ENCODE measurements at regions not wholly inside any gene's neighbourhood (a gene's known extent, or its start where the extent isn't known, plus 50 kb on each side); places are given as distances from the start of the nearest gene placed in this dataset.
"Not testable (repeated sequence)": the region's sequence is repeated elsewhere in the genome, so short reads cannot be mapped to it uniquely, and the experiment has no call there.

GRCh38 chr12:24352363-24352762 lies 402.9 kb upstream of the SOX5 start:
- ChIA-PET POLR2A (no interaction called here), CTCF (no interaction called here)

DNA sequence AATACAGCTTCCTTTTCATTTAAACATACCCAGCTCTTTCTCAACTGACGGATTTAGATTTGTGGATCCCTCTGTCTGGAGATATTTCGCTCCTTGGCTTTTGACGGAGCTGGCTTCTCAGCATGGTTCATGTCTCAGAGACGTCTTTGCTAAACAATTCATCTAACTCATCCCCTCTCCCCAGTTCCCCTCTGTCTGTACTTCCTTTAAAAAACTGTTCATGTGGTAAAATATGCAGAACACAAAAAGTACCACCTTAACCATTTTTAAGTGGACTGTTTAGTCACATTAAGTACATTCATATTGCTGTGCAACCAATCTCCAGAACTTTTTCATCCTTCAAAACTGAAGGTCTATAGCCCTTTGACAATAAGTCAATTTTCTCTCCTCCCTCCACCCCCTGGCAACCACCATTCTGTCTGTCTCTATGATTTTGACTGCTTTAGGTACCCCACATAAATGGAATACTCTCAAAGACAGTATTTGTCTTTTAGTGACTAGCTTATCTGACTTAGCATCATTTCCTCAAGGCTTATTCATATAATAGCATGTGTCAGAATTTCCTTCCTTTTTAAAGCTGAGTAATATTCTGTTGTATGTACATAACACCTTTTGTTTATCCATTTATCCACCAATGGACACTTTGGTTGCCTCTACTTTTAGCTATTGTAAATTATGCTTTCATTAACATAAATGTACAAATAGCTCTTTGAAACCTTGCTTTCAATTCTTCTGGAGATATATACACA lies 399.8 kb upstream of the SOX5 start:
- ChIA-PET POLR2A (no interaction called here), CTCF (no interaction called here)

- POLR2A ChIA-PET, CTCF ChIA-PET: not testable (repeated sequence)
Measured at GRCh38 chr12:24348180-24348579, 398.7 kb upstream of the SOX5 start.

- ChIA-PET CTCF (no interaction called here), POLR2A (no interaction called here)
Measured at GRCh38 chr12:24328261-24328660, 378.8 kb upstream of the SOX5 start.

DNA sequence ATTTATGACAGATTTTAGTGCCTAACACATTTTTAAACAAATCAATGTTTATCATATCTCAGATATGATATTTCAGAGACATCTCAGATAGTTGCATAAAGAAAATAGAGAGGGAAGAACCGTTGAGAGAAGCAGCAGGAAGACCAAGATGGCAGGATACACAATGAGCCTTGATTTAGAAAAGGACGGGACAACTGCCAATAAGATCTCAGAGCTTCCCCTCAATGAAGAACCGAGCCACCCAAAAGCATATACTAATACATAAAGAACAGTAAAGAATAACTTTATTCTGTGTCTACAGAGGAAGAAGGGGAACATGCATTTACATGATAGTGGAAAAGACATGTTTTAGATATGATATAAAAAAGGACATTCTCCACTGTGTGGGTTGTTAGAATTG lies 375.9 kb upstream of the SOX5 start:
- CTCF ChIA-PET, result no interaction called here

DNA sequence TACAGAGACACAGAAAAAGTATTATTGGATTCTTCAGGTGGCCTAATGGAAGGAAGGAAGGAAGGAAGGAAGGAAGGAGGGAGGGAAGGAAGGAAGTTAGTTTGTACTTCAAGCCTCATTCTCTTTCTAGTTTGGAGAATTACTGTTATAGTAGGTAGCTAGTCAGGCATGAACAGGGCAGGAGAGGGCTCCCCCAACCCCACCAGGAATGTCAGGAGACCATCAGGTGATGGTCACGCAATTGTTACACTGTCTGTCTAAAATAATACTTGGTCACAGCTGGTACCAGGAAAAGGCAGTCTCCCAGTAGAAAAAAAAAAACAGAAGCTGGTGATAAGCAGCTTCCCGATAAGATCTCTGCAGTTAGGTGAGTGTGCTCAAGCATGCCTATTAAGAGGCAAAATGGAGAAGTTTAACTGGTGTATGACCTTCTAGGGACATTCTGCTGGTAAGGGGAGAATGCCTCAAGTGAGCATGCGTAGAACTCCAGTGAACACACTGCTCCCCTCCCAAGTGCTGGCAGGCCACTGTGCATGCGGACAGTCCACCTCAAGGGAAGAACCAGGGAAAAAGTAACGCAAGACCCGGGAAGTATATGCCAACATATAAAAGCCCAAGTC lies 358.4 kb upstream of the SOX5 start:
- ChIA-PET POLR2A (no interaction called here), CTCF (no interaction called here)

More for the DNA sequence above, 375.9 kb upstream of the SOX5 start:
- POLR2A ChIA-PET, result no interaction called here

DNA sequence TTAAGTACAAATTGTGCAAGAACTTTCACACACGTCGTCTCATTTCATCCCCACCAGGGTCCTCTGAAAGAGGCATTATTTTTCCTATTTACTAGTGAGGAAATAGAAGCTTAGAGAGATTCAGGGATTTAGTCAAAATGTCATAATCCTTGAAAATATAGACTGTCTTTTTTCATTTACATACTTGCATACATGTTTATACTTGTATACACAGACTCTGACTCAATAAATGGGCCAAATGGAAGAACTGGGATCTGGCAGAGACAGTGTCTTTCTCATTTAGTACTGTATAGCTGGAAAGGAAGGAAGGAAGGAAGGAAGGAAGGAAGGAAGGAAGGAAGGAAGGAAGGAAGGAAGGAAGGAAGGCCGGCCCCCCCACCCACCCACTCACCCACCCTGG lies 357.7 kb upstream of the SOX5 start:
- ChIA-PET POLR2A (no interaction called here), CTCF (no interaction called here)

GRCh38 chr12:24306001-24306400 lies 356.5 kb upstream of the SOX5 start:
- ChIA-PET CTCF (no interaction called here), POLR2A (no interaction called here)

DNA sequence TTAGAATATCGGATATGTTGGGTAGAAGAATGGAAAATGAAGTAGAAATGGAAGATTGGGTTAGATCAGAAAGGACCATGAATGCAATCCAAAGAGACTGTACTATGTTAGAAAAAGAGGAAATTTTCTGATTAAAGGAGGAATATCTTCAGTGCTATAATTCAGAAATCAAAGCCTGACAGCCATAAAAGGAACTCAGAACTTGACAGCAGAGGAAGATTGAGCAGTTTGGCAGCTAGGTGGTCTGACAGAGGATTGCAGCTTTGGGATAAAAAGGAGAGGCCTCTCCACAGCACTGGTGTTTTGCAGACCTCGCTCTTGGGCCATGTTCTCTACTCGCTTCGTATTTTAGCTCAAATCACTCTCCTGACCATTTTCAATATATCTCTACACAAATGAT lies 354.8 kb upstream of the SOX5 start:
- ChIA-PET POLR2A (no interaction called here), CTCF (no interaction called here)

GRCh38 chr12:24302708-24303107 lies 353.2 kb upstream of the SOX5 start:
- POLR2A ChIA-PET, result no interaction called here
- CTCF ChIA-PET, result no interaction called here

DNA sequence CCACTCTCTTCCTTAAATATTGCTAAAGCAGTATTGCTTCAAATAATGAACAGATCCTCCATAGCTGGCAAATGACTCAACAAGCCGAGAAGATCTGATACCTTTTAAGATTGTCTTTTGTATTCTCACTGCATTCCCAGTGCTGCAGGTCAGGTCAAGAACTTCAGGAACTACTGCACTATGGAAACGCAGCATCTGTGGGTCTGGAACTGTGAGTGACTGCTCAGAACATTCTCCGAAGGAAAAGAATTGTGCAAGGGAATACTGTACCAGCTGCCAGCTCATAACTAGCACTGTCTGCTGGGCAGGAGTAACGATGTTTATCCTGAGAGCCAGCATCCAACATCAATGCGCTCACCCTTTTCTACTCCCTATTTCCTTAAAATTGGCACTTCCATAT lies 348.0 kb upstream of the SOX5 start:
- CTCF ChIA-PET, result no interaction called here
- POLR2A ChIA-PET, result no interaction called here

DNA sequence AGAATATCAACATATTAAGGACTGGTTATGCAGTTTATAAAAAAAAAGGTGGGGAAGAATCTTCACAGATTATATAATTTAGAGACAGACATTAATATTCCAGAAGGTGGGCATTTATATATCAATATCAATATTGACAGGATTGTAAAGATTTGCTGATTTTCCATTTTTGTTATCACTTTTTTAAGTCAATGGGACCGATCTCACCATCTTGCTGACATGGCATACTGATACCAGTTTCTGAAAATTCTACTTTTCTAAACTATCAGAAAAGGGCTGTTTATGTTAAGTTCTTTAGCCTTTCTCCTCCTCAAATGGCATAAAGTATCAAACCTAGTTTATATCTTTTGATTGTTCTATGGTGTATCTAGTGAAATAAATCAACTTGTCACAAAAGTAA lies 344.1 kb upstream of the SOX5 start:
- ChIA-PET POLR2A (no interaction called here), CTCF (no interaction called here)

GRCh38 chr12:24287963-24288362 lies 338.5 kb upstream of the SOX5 start:
- ChIA-PET POLR2A (no interaction called here), CTCF (no interaction called here)

GRCh38 chr12:24285448-24285847 lies 336.0 kb upstream of the SOX5 start:
- POLR2A ChIA-PET, result no interaction called here
- CTCF ChIA-PET, result no interaction called here

DNA sequence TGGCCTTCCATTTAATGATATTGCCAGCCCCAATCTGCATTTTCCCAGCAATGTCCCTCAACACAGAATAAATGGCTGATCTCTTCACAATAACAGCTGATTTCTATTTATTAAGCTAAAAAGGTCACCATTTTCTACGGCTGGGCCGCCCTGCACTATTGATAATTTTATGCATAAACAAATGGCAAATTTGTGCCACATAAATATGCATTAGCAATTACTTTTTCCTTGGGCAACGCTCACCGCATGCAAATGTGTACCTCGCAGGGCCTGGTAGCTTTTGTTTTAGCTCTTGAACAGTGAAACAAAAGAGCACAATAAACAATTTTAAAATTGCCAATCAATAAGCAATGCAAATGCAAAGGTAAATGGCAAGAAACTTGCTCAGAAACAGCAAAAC lies 331.9 kb upstream of the SOX5 start:
- CTCF ChIA-PET, result no interaction called here
- POLR2A ChIA-PET, result no interaction called here

- POLR2A ChIA-PET, result no interaction called here
- CTCF ChIA-PET, result no interaction called here
Measured at GRCh38 chr12:24280056-24280842, 330.8 kb upstream of the SOX5 start.

DNA sequence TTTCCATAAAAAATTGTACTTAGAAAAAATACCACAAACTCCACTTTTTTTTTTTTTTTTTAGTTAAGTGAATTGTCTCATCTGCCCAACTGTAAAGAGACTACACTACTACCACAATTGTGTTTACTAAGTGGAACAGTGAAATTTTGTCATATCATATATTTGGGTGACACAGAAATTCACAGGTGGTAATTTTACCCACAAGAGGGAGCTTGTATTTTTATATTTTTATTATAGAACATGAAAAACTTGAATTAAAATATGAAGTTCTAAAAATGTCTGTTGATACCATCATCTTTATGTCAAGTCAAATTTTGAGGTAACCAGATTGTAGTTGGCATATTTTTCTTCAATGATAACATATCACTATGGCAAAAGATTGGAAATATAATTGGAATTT lies 329.4 kb upstream of the SOX5 start:
- ChIA-PET POLR2A (no interaction called here), CTCF (no interaction called here)

DNA sequence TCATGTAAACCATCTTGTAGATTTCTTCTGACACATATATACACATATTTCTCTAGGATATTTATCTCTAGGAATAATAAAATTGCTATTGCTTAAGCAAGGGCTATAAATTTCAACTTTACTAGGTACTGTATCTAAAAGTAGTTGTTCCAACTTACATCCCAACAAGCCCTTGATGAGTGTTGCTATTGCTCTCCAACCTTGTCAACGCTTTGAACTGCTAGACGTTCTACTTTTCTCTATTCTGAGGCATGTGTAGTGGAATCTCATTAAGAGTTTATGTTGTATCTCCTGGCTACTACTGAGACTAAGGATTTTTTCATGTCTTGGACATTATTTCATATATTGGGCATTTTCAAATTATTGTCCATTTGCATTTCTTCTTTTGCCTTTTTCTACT lies 321.5 kb upstream of the SOX5 start:
- ChIA-PET CTCF (no interaction called here), POLR2A (no interaction called here)

- ChIA-PET POLR2A (no interaction called here), CTCF (no interaction called here)
Measured at GRCh38 chr12:24270464-24270863, 321.0 kb upstream of the SOX5 start.

DNA sequence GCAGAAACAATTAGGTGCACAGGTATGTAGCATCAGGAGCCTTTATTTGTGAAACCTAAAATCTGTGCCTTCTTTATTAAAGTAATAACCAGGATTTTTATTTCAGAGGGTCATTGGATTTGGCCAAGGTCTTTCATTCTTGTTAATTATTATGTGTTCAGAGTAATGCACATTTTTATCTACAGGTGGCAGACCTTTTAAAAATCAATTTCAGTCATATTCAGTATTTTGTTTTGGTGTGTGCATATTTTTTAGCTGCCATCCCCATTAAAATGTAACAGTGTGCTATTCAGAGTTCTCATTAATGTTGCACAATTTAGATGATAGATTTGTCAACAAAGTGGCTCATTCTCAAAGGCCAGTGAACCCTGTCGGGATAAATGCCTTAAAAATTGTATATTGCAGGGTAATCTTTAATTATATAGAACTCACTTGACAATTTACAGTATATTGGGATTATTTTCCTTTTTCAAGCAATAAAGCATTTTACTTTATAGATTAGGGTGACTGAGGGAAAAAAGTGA lies 319.3 kb upstream of the SOX5 start:
- ChIA-PET POLR2A (no interaction called here), CTCF (no interaction called here)

DNA sequence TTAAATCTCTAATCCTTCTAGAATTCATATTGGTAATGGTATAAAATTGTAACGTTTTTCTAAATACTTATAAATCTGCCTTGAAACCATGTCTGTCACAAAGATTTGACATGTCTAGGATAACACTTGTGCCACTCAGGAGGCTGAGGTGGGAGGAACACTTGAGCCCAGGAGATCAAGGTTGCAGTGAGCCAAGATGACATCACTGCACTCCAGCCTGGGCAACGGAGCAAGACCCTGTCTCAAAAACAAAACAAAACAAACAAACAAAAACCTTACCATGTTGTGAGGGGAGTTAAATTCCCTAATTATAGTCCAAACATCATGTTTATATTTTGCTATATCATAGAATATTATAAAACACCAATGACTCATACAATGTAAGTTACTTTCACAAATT lies 317.5 kb upstream of the SOX5 start:
- ChIA-PET CTCF (no interaction called here), POLR2A (no interaction called here)

- CTCF ChIA-PET, result no interaction called here
- POLR2A ChIA-PET, result no interaction called here
Measured at GRCh38 chr12:24256684-24257083, 307.2 kb upstream of the SOX5 start.
